GM12873 (cell line): ENCODE measurements at regions not wholly inside any gene's neighbourhood (a gene's known extent, or its start where the extent isn't known, plus 50 kb on each side); places are given as distances from the start of the nearest gene placed in this dataset.

Experiments used
- CTCF ChIP-seq: IDR thresholded peaks from 2 replicates; pipeline ENCODE4 v1.5.1; 2012; ENCODE audit warnings: low read depth, mild to moderate bottlenecking, moderate library complexity, low read length, control low read depth; ENCODE audit not compliant: insufficient read depth; ENCODE audit errors: missing control alignments

GRCh38 chr14:21863289-21863688, 189.7 kb upstream of the OR4E1 start:
- TF ChIP-seq CTCF, result no peak

DNA sequence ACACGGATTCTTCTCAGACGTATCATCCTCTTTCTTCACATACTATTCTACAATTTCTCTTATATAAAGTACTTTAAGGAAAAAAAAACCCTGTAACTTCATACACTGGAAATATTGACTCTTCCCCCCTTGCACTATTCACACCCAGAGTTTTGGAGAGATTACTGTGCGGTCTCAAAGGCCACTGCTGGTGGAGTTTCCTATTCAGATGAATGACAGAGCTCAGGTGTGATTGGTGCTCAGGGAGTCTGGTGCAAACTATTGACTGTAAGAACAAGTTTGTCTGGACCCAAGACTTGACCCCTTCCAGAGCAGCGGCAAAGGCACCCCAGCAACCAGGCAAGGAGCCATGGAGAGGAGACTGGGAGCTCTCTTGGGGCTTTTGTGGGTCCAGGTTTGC, 187.5 kb upstream of the OR4E1 start:
- TF ChIP-seq CTCF, result no peak

DNA sequence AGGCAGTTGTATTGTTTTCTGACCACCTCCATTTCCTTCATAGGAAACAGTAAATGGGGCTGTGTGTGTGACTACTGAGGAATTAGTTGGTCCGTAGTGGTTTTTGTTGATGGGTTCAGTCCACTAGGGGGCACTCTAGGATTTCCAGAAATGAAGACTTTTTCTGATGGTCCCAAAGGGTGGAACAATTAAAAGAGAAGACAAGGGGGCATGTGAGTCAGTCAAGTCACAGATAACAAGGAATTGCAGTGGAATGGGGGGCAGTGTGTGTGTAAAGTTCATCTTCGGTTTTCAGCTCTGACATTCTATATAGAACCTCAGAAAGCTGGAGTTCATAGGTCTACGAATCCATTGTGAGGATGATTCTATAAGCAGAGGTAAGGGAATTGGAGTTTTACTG, 186.6 kb upstream of the OR4E1 start:
- TF ChIP-seq CTCF, result peak; percentile 60

DNA sequence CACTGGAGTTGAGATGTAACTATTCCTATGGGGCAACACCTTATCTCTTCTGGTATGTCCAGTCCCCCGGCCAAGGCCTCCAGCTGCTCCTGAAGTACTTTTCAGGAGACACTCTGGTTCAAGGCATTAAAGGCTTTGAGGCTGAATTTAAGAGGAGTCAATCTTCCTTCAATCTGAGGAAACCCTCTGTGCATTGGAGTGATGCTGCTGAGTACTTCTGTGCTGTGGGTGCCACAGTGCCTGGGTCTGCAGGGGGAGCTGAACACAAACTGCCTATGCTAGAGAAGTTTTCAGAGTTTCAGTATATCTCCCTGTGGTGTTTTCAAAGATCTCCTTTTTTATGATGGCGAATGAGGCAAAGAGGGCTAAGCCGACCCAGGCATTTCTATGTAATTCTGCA, 179.2 kb upstream of the OR4E1 start:
- no peak for TF ChIP-seq CTCF

DNA sequence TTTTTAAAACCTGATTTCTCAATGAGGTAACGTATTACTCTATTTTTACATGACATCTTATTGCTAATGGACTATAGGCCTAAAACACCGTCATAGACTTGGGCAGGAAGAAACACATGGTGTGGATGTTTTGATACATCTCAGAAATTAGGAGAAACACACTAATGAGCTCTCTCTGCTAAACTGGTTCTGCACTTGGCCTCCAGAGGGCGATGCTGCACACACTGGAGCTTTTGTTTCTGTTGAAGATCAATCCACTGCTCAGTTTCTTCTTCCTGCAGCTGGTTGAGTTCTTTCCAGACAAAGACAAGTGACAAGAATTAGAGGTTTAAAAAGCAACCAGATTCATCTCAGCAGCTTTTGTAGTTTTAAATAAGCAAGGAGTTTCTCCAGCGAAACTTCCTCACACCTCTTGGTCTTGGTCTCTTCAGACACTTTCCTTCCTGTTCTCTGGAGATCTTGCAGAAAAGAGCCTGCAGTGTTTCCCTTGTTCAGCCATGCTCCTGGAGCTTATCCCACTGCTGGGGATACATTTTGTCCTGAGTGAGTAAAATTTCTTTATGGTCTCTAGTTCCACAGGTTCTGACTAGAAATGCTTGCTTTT, 178.5 kb upstream of the OR4E1 start:
- TF ChIP-seq CTCF, result peak; percentile 90

GRCh38 chr14:21846227-21846885, 172.7 kb upstream of the OR4E1 start:
- peak; percentile 84 for TF ChIP-seq CTCF

GRCh38 chr14:21840765-21841164, 167.1 kb upstream of the OR4E1 start:
- no peak for TF ChIP-seq CTCF
